Right lobe of liver (tissue), 6 donors: ENCODE measurements at regions not wholly inside any gene's neighbourhood (a gene's known extent, or its start where the extent isn't known, plus 50 kb on each side); places are given as distances from the start of the nearest gene placed in this dataset.

Experiments used
- ATAC-seq, 4 donors: fragments of 200-7000 bp; cut with Tn5 transposase; one replicate each; pipeline ENCODE4 v1.9.1; 2020; ENCODE audit warnings: mild to moderate bottlenecking in 4 of 4, moderate library complexity in 4 of 4
- DNase-seq, 3 donors: peaks; one replicate each; pipeline ENCODE4 v3.0.0-alpha.2; 2020
- H3K27ac ChIP-seq, 3 donors: fragments of 200-600 bp; one replicate each; pipeline ENCODE4 v1.8.0; 2022
- H3K27me3 ChIP-seq, 2 donors: fragments of 200-600 bp; one replicate each; pipeline ENCODE4 v1.8.0; 2022
- H3K36me3 ChIP-seq, 4 donors: fragments of 200-600 bp; sonication (generic) in 1 of 4; one replicate each; pipeline versions ENCODE4 v1.5.1 to v1.8.0; 2017 to 2022; ENCODE audit warnings: control low read depth in 1 of 4
- H3K4me1 ChIP-seq, 4 donors: fragments of 200-600 bp; sonication (generic) in 1 of 4; one replicate each; pipeline versions ENCODE4 v1.5.1 to v1.8.0; 2017 to 2022; ENCODE audit warnings: control low read depth in 1 of 4
- H3K4me3 ChIP-seq, 3 donors: fragments of 200-600 bp; one replicate each; pipeline ENCODE4 v1.8.0; 2022
- H3K9me3 ChIP-seq, 4 donors: fragments of 200-600 bp; sonication (generic) in 1 of 4; one replicate each; pipeline versions ENCODE4 v1.5.1 to v1.8.0; 2017 to 2022; ENCODE audit warnings: control low read depth in 1 of 4
- CTCF ChIP-seq, 4 donors: fragments of 200-600 bp in 3 of 4; fragments of 450-650 bp in 1 of 4; IDR thresholded peaks; one replicate each; pipeline versions ENCODE4 v1.5.1 to v1.8.0; 2016 to 2022; ENCODE audit warnings: antibody characterized with exemption in 4 of 4, mild to moderate bottlenecking in 2 of 4
- POLR2A ChIP-seq: fragments of 450-650 bp; IDR thresholded peaks from one replicate; pipeline ENCODE4 v1.6.1; 2017; ENCODE audit warnings: antibody characterized with exemption, mild to moderate bottlenecking
- WGBS: methylation state at CpG from one replicate; pipeline ENCODE4 v1.1.6; 2018; ENCODE audit warnings: low coverage, low lambda C conversion rate; ENCODE audit not compliant: insufficient coverage; ENCODE audit errors: missing lambda C conversion rate; 5-methylcytosine and 5-hydroxymethylcytosine counted together
- intact Hi-C, 2 donors: fragments of 100-400 bp; cut with DNase I; formaldehyde crosslinking; loops; one replicate each; pipeline versions ENCODE4 v1.11.2 to v1.14.1; 2022
- donor health status: DM: no; HTN: yes; CAD: no.
- donor health status: DM: no; HTN: no; CAD: no.
- donor health status: DM: no; HTN: no; CAD: no.
- donor health status: DM: no; HTN: yes; CAD: no.
- donor health status: DM: no; HTN: yes; CAD: no.

- no peak for ATAC-seq
- intact Hi-C loops: no loop called here
- no peak overlapping the region for H3K4me3 ChIP-seq
- H3K4me1 ChIP-seq: peaks cover 0 to 18% (median 8%) of the 10 kb centered on the region in 4 donors
- H3K27ac ChIP-seq: no peak overlapping the region
- no peak for DNase-seq
- WGBS: 87% methylated on average over 3 of the region's 4 CpGs
- no peak for TF ChIP-seq CTCF (IDR thresholded peaks at IDR 0.05)
- TF ChIP-seq POLR2A: no peak
- H3K27me3 ChIP-seq: no peaks in the 10 kb centered on the region
- no peaks in the 10 kb centered on the region for H3K9me3 ChIP-seq
- H3K36me3 ChIP-seq: no peaks in the 10 kb centered on the region
Measured at GRCh38 chr9:89752154-89752553, 147.3 kb downstream of the GADD45G start.

- Histone ChIP-seq H3K9me3 (no peaks in the 10 kb centered on the region), H3K4me3 (no peak overlapping the region), H3K27ac (no peak overlapping the region), H3K36me3 (no peaks in the 10 kb centered on the region), H3K27me3 (no peaks in the 10 kb centered on the region), H3K4me1 (peaks cover 0 to 24% (median 11%) of the 10 kb centered on the region in 4 donors)
- DNase-seq: no peak
- no peak for ATAC-seq
- TF ChIP-seq POLR2A (no peak), CTCF (IDR thresholded peaks at IDR 0.05) (no peak)
- intact Hi-C loops: no loop called here
- WGBS: 73% methylated on average over 3 of the region's 6 CpGs
Measured at GRCh38 chr9:89753472-89754055, 148.8 kb downstream of the GADD45G start.

GRCh38 chr9:89754193-89754592, 149.4 kb downstream of the GADD45G start:
- DNase-seq: no peak
- Histone ChIP-seq H3K4me3 (no peak overlapping the region), H3K27ac (no peak overlapping the region), H3K9me3 (no peaks in the 10 kb centered on the region), H3K27me3 (no peaks in the 10 kb centered on the region), H3K36me3 (no peaks in the 10 kb centered on the region), H3K4me1 (peaks cover 0 to 24% (median 11%) of the 10 kb centered on the region in 4 donors)
- intact Hi-C loops: no loop called here
- 50% methylated on average over 1 of the region's 1 CpG for WGBS
- TF ChIP-seq POLR2A (no peak), CTCF (IDR thresholded peaks at IDR 0.05) (no peak)
- ATAC-seq: no peak

- TF ChIP-seq POLR2A: no peak
- TF ChIP-seq CTCF (IDR thresholded peaks at IDR 0.05): no peak
- ATAC-seq: peak; percentile 16 to 36 (median 34)
- Histone ChIP-seq H3K4me3 (no peak overlapping the region), H3K9me3 (no peaks in the 10 kb centered on the region), H3K27me3 (no peaks in the 10 kb centered on the region), H3K4me1 (peaks cover 0 to 24% (median 11%) of the 10 kb centered on the region in 4 donors), H3K27ac (no peak overlapping the region), H3K36me3 (no peaks in the 10 kb centered on the region)
- intact Hi-C loops: no loop called here
- 38% methylated on average over 8 of the region's 9 CpGs for WGBS
- peak in 1 of 3 donors; percentile 55 for DNase-seq
Measured at GRCh38 chr9:89755821-89756220, 151.0 kb downstream of the GADD45G start.
